OCI-LY1 (cell line): ENCODE measurements at regions not wholly inside any gene's neighbourhood (a gene's known extent, or its start where the extent isn't known, plus 50 kb on each side); places are given as distances from the start of the nearest gene placed in this dataset.

Experiments
- CTCF ChIP-seq: fragments of 200-600 bp; sonication (generic), shearing (Covaris generic); IDR thresholded peaks from 2 replicates; pipeline ENCODE4 v1.5.1; 2017; ENCODE audit warnings: mild to moderate bottlenecking, antibody characterized with exemption, low read length, moderate library complexity, mixed read lengths
- EZH2 ChIP-seq: fragments of 200-600 bp; sonication (generic), shearing (Covaris generic); IDR thresholded peaks from 2 replicates; pipeline ENCODE4 v1.8.0; 2017; ENCODE audit warnings: borderline replicate concordance, mixed run types, mild to moderate bottlenecking, antibody characterized with exemption, low read length, moderate library complexity, mixed read lengths

GRCh38 chr16:64017796-64018195 lies 1104.1 kb downstream of the CDH11 start:
- TF ChIP-seq CTCF (no peak), EZH2 (no peak)
